VCaP (cell line): ENCODE measurements at regions not wholly inside any gene's neighbourhood (a gene's known extent, or its start where the extent isn't known, plus 50 kb on each side); places are given as distances from the start of the nearest gene placed in this dataset.

ENCODE experiments used
- H3K27ac ChIP-seq: fragments of 450-650 bp; 2 replicates; pipeline ENCODE4 v1.5.1; 2017
- CTCF ChIP-seq: fragments of 450-650 bp; conservative IDR thresholded peaks from 2 replicates; pipeline ENCODE4 v1.5.1; 2017; ENCODE audit warnings: mild to moderate bottlenecking, moderate library complexity

GRCh38 chr11:127521413-127521812, 520.8 kb upstream of the KIRREL3 start:
- no peak for TF ChIP-seq CTCF

GRCh38 chr11:127507851-127508250, 507.3 kb upstream of the KIRREL3 start:
- TF ChIP-seq CTCF = no peak

More at GRCh38 chr11:127521413-127521812, 520.8 kb upstream of the KIRREL3 start:
- no peak overlapping the region for H3K27ac ChIP-seq

GRCh38 chr11:127506647-127507046, 506.1 kb upstream of the KIRREL3 start:
- TF ChIP-seq CTCF = no peak
- H3K27ac ChIP-seq = no peak overlapping the region

More at GRCh38 chr11:127507851-127508250, 507.3 kb upstream of the KIRREL3 start:
- no peak overlapping the region for H3K27ac ChIP-seq

- TF ChIP-seq CTCF = no peak
Measured at GRCh38 chr11:127506126-127506525, 505.6 kb upstream of the KIRREL3 start.

GRCh38 chr11:127496165-127496564, 495.6 kb upstream of the KIRREL3 start:
- no peak for TF ChIP-seq CTCF
- no peak overlapping the region for H3K27ac ChIP-seq

More at GRCh38 chr11:127506126-127506525, 505.6 kb upstream of the KIRREL3 start:
- no peak overlapping the region for H3K27ac ChIP-seq

- TF ChIP-seq CTCF = peak; percentile 84
- no peak overlapping the region for H3K27ac ChIP-seq
Measured at GRCh38 chr11:127493330-127494022, 492.9 kb upstream of the KIRREL3 start.

GRCh38 chr11:127492029-127492428, 491.5 kb upstream of the KIRREL3 start:
- TF ChIP-seq CTCF = no peak
- no peak overlapping the region for H3K27ac ChIP-seq
